H9 (cell line): ENCODE measurements at regions not wholly inside any gene's neighbourhood (a gene's known extent, or its start where the extent isn't known, plus 50 kb on each side); places are given as distances from the start of the nearest gene placed in this dataset.

Source experiments
- DNase-seq: peaks from one replicate; pipeline ENCODE4 v3.0.0-alpha.2; 2017
- H2AFZ ChIP-seq: one replicate; pipeline ENCODE4 v1.6.1; 2013; ENCODE audit warnings: mild to moderate bottlenecking, low read length, control low read depth, moderate library complexity
- H2AK5ac ChIP-seq: 2 replicates; pipeline ENCODE4 v1.6.1; 2013; ENCODE audit warnings: low read length, control low read depth, mixed read lengths; ENCODE audit not compliant: insufficient read length
- H2BK120ac ChIP-seq: one replicate; pipeline ENCODE4 v1.6.1; 2013; ENCODE audit warnings: low read depth, mild to moderate bottlenecking, low read length, control low read depth, inconsistent platforms; ENCODE audit not compliant: poor library complexity, severe bottlenecking
- H2BK12ac ChIP-seq: 2 replicates; pipeline ENCODE4 v1.6.1; 2013; ENCODE audit warnings: low read length, control low read depth, mixed read lengths, low read depth; ENCODE audit not compliant: insufficient read length
- H2BK15ac ChIP-seq: 2 replicates; pipeline ENCODE4 v1.6.1; 2013; ENCODE audit warnings: low read depth, low read length, control low read depth
- H2BK20ac ChIP-seq: one replicate; pipeline ENCODE4 v1.6.1; 2013; ENCODE audit warnings: low read depth, mild to moderate bottlenecking, low read length, control low read depth, inconsistent platforms; ENCODE audit not compliant: poor library complexity, severe bottlenecking
- H2BK5ac ChIP-seq: 2 replicates; pipeline ENCODE4 v1.6.1; 2013; ENCODE audit warnings: low read length, control low read depth, mixed read lengths; ENCODE audit not compliant: insufficient read length
- H3K14ac ChIP-seq: 2 replicates; pipeline ENCODE4 v1.6.1; 2013; ENCODE audit warnings: low read length, control low read depth; ENCODE audit not compliant: insufficient read depth
- H3K18ac ChIP-seq: 2 replicates; pipeline ENCODE4 v1.6.1; 2013; ENCODE audit warnings: low read depth, mild to moderate bottlenecking, mixed read lengths, low read length, control low read depth; ENCODE audit not compliant: insufficient read length
- H3K23ac ChIP-seq: 2 replicates; pipeline ENCODE4 v1.6.1; 2013; ENCODE audit warnings: low read length, control low read depth, mixed read lengths, low read depth; ENCODE audit not compliant: insufficient read length
- H3K23me2 ChIP-seq: 2 replicates; pipeline ENCODE4 v1.6.1; 2013; ENCODE audit warnings: low read depth, mild to moderate bottlenecking, mixed read lengths, low read length, control low read depth; ENCODE audit not compliant: insufficient read length, poor library complexity, severe bottlenecking
- H3K27ac ChIP-seq: 2 replicates; pipeline ENCODE4 v1.5.1; 2013; ENCODE audit warnings: low read length, control low read depth, mixed read lengths, low read depth; ENCODE audit not compliant: insufficient read length
- H3K27me3 ChIP-seq: 2 replicates; pipeline ENCODE4 v1.6.1; 2013; ENCODE audit warnings: low read length, control low read depth, inconsistent platforms; ENCODE audit not compliant: insufficient read depth
- H3K4ac ChIP-seq: 2 replicates; pipeline ENCODE4 v1.6.1; 2013; ENCODE audit warnings: low read depth, mild to moderate bottlenecking, control low read depth, inconsistent platforms, low read length, moderate library complexity
- H3K4me1 ChIP-seq: 2 replicates; pipeline ENCODE4 v1.6.1; 2013; ENCODE audit warnings: low read length, control low read depth, inconsistent platforms; ENCODE audit not compliant: insufficient read depth
- H3K4me2 ChIP-seq: 2 replicates; pipeline ENCODE4 v1.6.1; 2013; ENCODE audit warnings: low read length, control low read depth, mixed read lengths; ENCODE audit not compliant: insufficient read length, insufficient read depth
- H3K56ac ChIP-seq: 2 replicates; pipeline ENCODE4 v1.6.1; 2013; ENCODE audit warnings: low read depth, mild to moderate bottlenecking, mixed read lengths, low read length, control low read depth; ENCODE audit not compliant: insufficient read length
- H3K79me1 ChIP-seq: 2 replicates; pipeline ENCODE4 v1.6.1; 2013; ENCODE audit warnings: low read depth, mild to moderate bottlenecking, moderate library complexity, low read length, control low read depth, inconsistent platforms; ENCODE audit not compliant: insufficient read depth, poor library complexity, severe bottlenecking
- H3K79me2 ChIP-seq: 2 replicates; pipeline ENCODE4 v1.6.1; 2013; ENCODE audit warnings: low read length, control low read depth, inconsistent platforms; ENCODE audit not compliant: insufficient read depth
- H3K9ac ChIP-seq: 2 replicates; pipeline ENCODE4 v1.6.1; 2013; ENCODE audit warnings: low read length, control low read depth, mixed read lengths; ENCODE audit not compliant: insufficient read length; ENCODE audit errors: extremely low read depth
- H3K9me3 ChIP-seq: one replicate; pipeline ENCODE4 v1.6.1; 2013; ENCODE audit warnings: low read depth, low read length, inconsistent platforms; ENCODE audit not compliant: control insufficient read depth
- H3T11ph ChIP-seq: one replicate; pipeline ENCODE4 v1.6.1; 2013; ENCODE audit warnings: mild to moderate bottlenecking, low read length, control low read depth, inconsistent platforms
- H4K20me1 ChIP-seq: one replicate; pipeline ENCODE4 v1.6.1; 2013; ENCODE audit not compliant: control insufficient read depth, insufficient read length, insufficient read depth
- H4K5ac ChIP-seq: 2 replicates; pipeline ENCODE4 v1.6.1; 2013; ENCODE audit warnings: low read depth, mild to moderate bottlenecking, mixed read lengths, low read length, control low read depth; ENCODE audit not compliant: insufficient read length
- H4K8ac ChIP-seq: replicated peaks from 2 replicates; pipeline ENCODE4 v1.6.1; 2013; ENCODE audit warnings: low read length, control low read depth, mixed read lengths, low read depth; ENCODE audit not compliant: insufficient read length
- H4K91ac ChIP-seq: 2 replicates; pipeline ENCODE4 v1.6.1; 2013; ENCODE audit warnings: low read depth, mild to moderate bottlenecking, moderate library complexity, mixed read lengths, low read length, control low read depth; ENCODE audit not compliant: insufficient read length
- H3K27ac Mint-ChIP-seq, 3 experiments: 2 replicates in 2 of 3; 3 replicates in 1 of 3; pipeline ENCODE4 v1.8.0; 2020 to 2021; ENCODE audit warnings: mixed read lengths in 3 of 3, mild to moderate bottlenecking in 1 of 3, moderate library complexity in 1 of 3
- H3K27me3 Mint-ChIP-seq: 2 replicates; pipeline ENCODE4 v1.8.0; 2021; ENCODE audit warnings: low read depth, mild to moderate bottlenecking, moderate library complexity, mixed read lengths
- H3K36me3 Mint-ChIP-seq, 3 experiments: 2 replicates in 2 of 3; 3 replicates in 1 of 3; pipeline ENCODE4 v1.8.0; 2020 to 2021; ENCODE audit warnings: low read depth in 3 of 3, mixed read lengths in 3 of 3; ENCODE audit not compliant: insufficient read depth in 1 of 3
- H3K4me1 Mint-ChIP-seq, 2 experiments: 2 replicates each; pipeline ENCODE4 v1.8.0; 2020; ENCODE audit warnings: mixed read lengths in 2 of 2
- H3K4me3 Mint-ChIP-seq, 2 experiments: 2 replicates in 1 of 2; 3 replicates in 1 of 2; pipeline ENCODE4 v1.8.0; 2020 to 2021; ENCODE audit warnings: mild to moderate bottlenecking in 2 of 2, mixed read lengths in 2 of 2, moderate library complexity in 1 of 2
- H3K9me3 Mint-ChIP-seq, 2 experiments: 2 replicates in 1 of 2; 3 replicates in 1 of 2; pipeline ENCODE4 v1.8.0; 2020; ENCODE audit warnings: mild to moderate bottlenecking in 2 of 2, mixed read lengths in 2 of 2, moderate library complexity in 1 of 2
- CTCF ChIP-seq: fragments of 200-600 bp; sonication (generic); conservative IDR thresholded peaks from 3 replicates; pipeline ENCODE4 v1.8.0; 2021; ENCODE audit warnings: antibody characterized with exemption, mild to moderate bottlenecking
- WGBS: extraction: QIAGEN DNeasy Blood & Tissue Kit; methylation state at CpG from one replicate; pipeline ENCODE4 v1.1.7; 2013; ENCODE audit warnings: missing lambda C conversion rate, low lambda C conversion rate, mixed read lengths; ENCODE audit not compliant: insufficient read length; ENCODE audit errors: extremely low coverage; 5-methylcytosine and 5-hydroxymethylcytosine counted together

DNA sequence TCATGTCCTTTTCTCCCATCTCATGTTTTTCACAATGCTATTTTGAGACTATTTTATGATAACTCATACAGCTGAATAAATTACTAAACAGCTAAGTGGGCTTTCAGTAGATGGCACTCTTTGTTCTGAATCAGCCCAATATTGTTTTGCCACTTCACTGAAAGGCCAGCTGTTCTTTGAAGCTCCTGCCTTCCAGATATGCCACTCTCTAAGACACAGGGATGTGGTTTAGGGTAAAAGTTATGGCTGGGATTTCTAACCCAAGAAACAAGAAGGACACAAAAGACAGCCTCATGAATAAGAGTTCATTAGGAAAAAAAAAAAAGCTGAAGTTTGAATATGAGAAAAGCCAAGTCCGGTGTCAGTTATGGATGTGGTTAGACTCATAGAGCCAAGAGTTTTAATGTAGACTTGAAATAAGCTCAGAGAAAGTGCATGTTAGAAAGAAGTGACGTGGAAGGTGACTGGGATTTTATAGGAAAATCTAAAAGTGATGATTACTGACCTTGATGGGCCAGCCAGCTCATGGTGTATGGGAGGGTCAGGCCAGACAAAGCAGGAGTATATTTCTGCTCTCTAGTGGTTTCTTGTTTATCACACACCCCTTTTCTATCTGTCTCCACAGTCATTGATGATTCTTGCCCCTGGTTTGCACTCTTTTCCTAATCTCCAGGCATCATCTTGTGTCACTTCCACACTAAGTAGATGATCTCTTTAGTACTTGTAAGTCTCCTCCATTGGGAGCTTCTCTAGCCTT lies 488.5 kb downstream of the NR2F1-AS1 start:
- H3T11ph ChIP-seq, result no peak overlapping the region
- no peak overlapping the region for H4K91ac ChIP-seq
- no peak overlapping the region for H2AK5ac ChIP-seq
- H3K14ac ChIP-seq, result no peak overlapping the region
- no peak for TF ChIP-seq CTCF
- no peaks in the 10 kb centered on the region for H4K20me1 ChIP-seq
- H3K4me1 ChIP-seq, result no peaks in the 10 kb centered on the region
- H3K4me3 Mint-ChIP-seq, result no peak overlapping the region
- no peak overlapping the region for H2AFZ ChIP-seq
- H3K79me1 ChIP-seq, result no peaks in the 10 kb centered on the region
- H3K23me2 ChIP-seq, result no peaks in the 10 kb centered on the region
- no peak overlapping the region for H2BK120ac ChIP-seq
- H3K9ac ChIP-seq, result no peak overlapping the region
- no peaks in the 10 kb centered on the region for H3K4me1 Mint-ChIP-seq
- H2BK15ac ChIP-seq, result no peak overlapping the region
- H3K27ac Mint-ChIP-seq, result no peak overlapping the region
- no peaks in the 10 kb centered on the region for H3K79me2 ChIP-seq
- H3K4me2 ChIP-seq, result no peak overlapping the region
- WGBS, result no CpG with 5 or more reads among the region's 2 CpGs
- H3K36me3 Mint-ChIP-seq, result no peaks in the 10 kb centered on the region
- no peak overlapping the region for H4K8ac ChIP-seq
- H3K27me3 Mint-ChIP-seq, result no peaks in the 10 kb centered on the region; the same call in 1 of the 2 replicates
- peaks cover 2% of the 10 kb centered on the region in 2 experiments; a peak in 3 of 5 replicates for H3K9me3 Mint-ChIP-seq
- no peak overlapping the region for H3K23ac ChIP-seq
- H2BK20ac ChIP-seq, result no peak overlapping the region
- no peaks in the 10 kb centered on the region for H3K9me3 ChIP-seq
- H3K4ac ChIP-seq, result no peak overlapping the region
- H3K56ac ChIP-seq, result no peak overlapping the region
- H3K27me3 ChIP-seq, result no peaks in the 10 kb centered on the region
- H3K18ac ChIP-seq, result no peak overlapping the region
- no peak for DNase-seq
- H2BK5ac ChIP-seq, result no peak overlapping the region
- no peak overlapping the region for H3K27ac ChIP-seq
- no peak overlapping the region for H2BK12ac ChIP-seq
- no peak overlapping the region for H4K5ac ChIP-seq
